Mesodermal cell (in vitro differentiated cells): ENCODE measurements at regions not wholly inside any gene's neighbourhood (a gene's known extent, or its start where the extent isn't known, plus 50 kb on each side); places are given as distances from the start of the nearest gene placed in this dataset.

Experiments used
- H3K27ac ChIP-seq: 2 replicates; pipeline ENCODE4 v1.7.0; 2013; ENCODE audit warnings: mild to moderate bottlenecking, low read depth, low read length, moderate library complexity; ENCODE audit not compliant: severe bottlenecking
- H3K36me3 ChIP-seq: 2 replicates; pipeline ENCODE4 v1.7.1; 2013; ENCODE audit warnings: mild to moderate bottlenecking, low read length, moderate library complexity; ENCODE audit not compliant: control insufficient read depth, insufficient read depth
- H3K4me1 ChIP-seq: one replicate; pipeline ENCODE4 v1.7.1; 2013; ENCODE audit warnings: mild to moderate bottlenecking, low read length; ENCODE audit not compliant: insufficient read depth, control insufficient read depth, poor library complexity, severe bottlenecking
- H3K4me3 ChIP-seq: 2 replicates; pipeline ENCODE4 v1.7.0; 2013; ENCODE audit warnings: low read length, control low read depth, mild to moderate bottlenecking; ENCODE audit not compliant: insufficient read depth, poor library complexity, severe bottlenecking; ENCODE audit errors: extremely low read depth
- H3K9me3 ChIP-seq: 2 replicates; pipeline ENCODE4 v1.7.1; 2013; ENCODE audit warnings: mild to moderate bottlenecking, low read length, moderate library complexity; ENCODE audit not compliant: control insufficient read depth
- WGBS, 2 experiments: methylation state at CpG; one replicate each; pipeline ENCODE4 v1.1.5; 2013; ENCODE audit warnings: missing lambda C conversion rate in 2 of 2; ENCODE audit not compliant: insufficient coverage in 2 of 2; 5-methylcytosine and 5-hydroxymethylcytosine counted together

GRCh38 chr12:59252731-59253130, 332.4 kb upstream of the LRIG3 start:
- H3K9me3 ChIP-seq = peaks cover 7% of the 10 kb centered on the region
- H3K4me1 ChIP-seq = no peaks in the 10 kb centered on the region
- no peaks in the 10 kb centered on the region for H3K36me3 ChIP-seq
- no peak overlapping the region for H3K27ac ChIP-seq
- no peak overlapping the region for H3K4me3 ChIP-seq

- Histone ChIP-seq H3K9me3 (peaks cover 7% of the 10 kb centered on the region), H3K4me1 (no peaks in the 10 kb centered on the region), H3K27ac (no peak overlapping the region), H3K4me3 (no peak overlapping the region), H3K36me3 (no peaks in the 10 kb centered on the region)
Observed at GRCh38 chr12:59250766-59251165, 330.5 kb upstream of the LRIG3 start.

- Histone ChIP-seq H3K4me3 (no peak overlapping the region), H3K27ac (no peak overlapping the region), H3K36me3 (no peaks in the 10 kb centered on the region), H3K4me1 (no peaks in the 10 kb centered on the region), H3K9me3 (no peaks in the 10 kb centered on the region)
- WGBS, 2 experiments = 100% methylated on average over 1 of the region's 2 CpGs; no CpG with 5 or more reads in 1 of the 2 experiments
Observed at GRCh38 chr12:59240048-59240447, 319.7 kb upstream of the LRIG3 start.

GRCh38 chr12:59234391-59234790, 314.1 kb upstream of the LRIG3 start:
- H3K36me3 ChIP-seq = no peaks in the 10 kb centered on the region
- H3K27ac ChIP-seq = no peak overlapping the region
- no peak overlapping the region for H3K4me3 ChIP-seq
- 79 to 82% methylated on average over 6 to 9 of the region's 10 CpGs for WGBS, 2 experiments
- H3K9me3 ChIP-seq = no peaks in the 10 kb centered on the region
- no peaks in the 10 kb centered on the region for H3K4me1 ChIP-seq

- Histone ChIP-seq H3K4me3 (no peak overlapping the region), H3K4me1 (no peaks in the 10 kb centered on the region), H3K27ac (no peak overlapping the region), H3K36me3 (no peaks in the 10 kb centered on the region), H3K9me3 (no peaks in the 10 kb centered on the region)
Observed at GRCh38 chr12:59230334-59230733, 310.0 kb upstream of the LRIG3 start.

- 100% methylated on average over 1 of the region's 1 CpG; no CpG with 5 or more reads in 1 of the 2 experiments for WGBS, 2 experiments
- Histone ChIP-seq H3K4me3 (no peak overlapping the region), H3K9me3 (no peaks in the 10 kb centered on the region), H3K27ac (no peak overlapping the region), H3K36me3 (no peaks in the 10 kb centered on the region), H3K4me1 (no peaks in the 10 kb centered on the region)
Observed at GRCh38 chr12:59219148-59219547, 298.8 kb upstream of the LRIG3 start.

- Histone ChIP-seq H3K4me3 (no peak overlapping the region), H3K27ac (no peak overlapping the region), H3K9me3 (no peaks in the 10 kb centered on the region), H3K4me1 (no peaks in the 10 kb centered on the region), H3K36me3 (no peaks in the 10 kb centered on the region)
- WGBS, 2 experiments = no CpG with 5 or more reads among the region's 1 CpG
Observed at GRCh38 chr12:59196989-59197388, 276.7 kb upstream of the LRIG3 start.

- Histone ChIP-seq H3K36me3 (no peaks in the 10 kb centered on the region), H3K27ac (no peak overlapping the region), H3K9me3 (no peaks in the 10 kb centered on the region), H3K4me1 (no peaks in the 10 kb centered on the region), H3K4me3 (no peak overlapping the region)
- WGBS, 2 experiments = 96% methylated on average over 2 of the region's 2 CpGs; no CpG with 5 or more reads in 1 of the 2 experiments
Observed at GRCh38 chr12:59194794-59195193, 274.5 kb upstream of the LRIG3 start.

- 83% methylated on average over 1 of the region's 1 CpG; no CpG with 5 or more reads in 1 of the 2 experiments for WGBS, 2 experiments
- H3K4me3 ChIP-seq = no peak overlapping the region
Observed at GRCh38 chr12:59193476-59194050, 273.3 kb upstream of the LRIG3 start.

GRCh38 chr12:59191372-59191771, 271.1 kb upstream of the LRIG3 start:
- no CpG with 5 or more reads among the region's 1 CpG for WGBS, 2 experiments
- H3K9me3 ChIP-seq = no peaks in the 10 kb centered on the region
- H3K4me1 ChIP-seq = no peaks in the 10 kb centered on the region

More at GRCh38 chr12:59193476-59194050, 273.3 kb upstream of the LRIG3 start:
- H3K4me1 ChIP-seq = no peaks in the 10 kb centered on the region
- H3K27ac ChIP-seq = no peak overlapping the region
- H3K36me3 ChIP-seq = no peaks in the 10 kb centered on the region
- H3K9me3 ChIP-seq = no peaks in the 10 kb centered on the region

GRCh38 chr12:59186451-59186850, 266.1 kb upstream of the LRIG3 start:
- 100% methylated on average over 1 of the region's 3 CpGs; no CpG with 5 or more reads in 1 of the 2 experiments for WGBS, 2 experiments
- Histone ChIP-seq H3K27ac (no peak overlapping the region), H3K9me3 (no peaks in the 10 kb centered on the region), H3K36me3 (no peaks in the 10 kb centered on the region), H3K4me1 (no peaks in the 10 kb centered on the region), H3K4me3 (no peak overlapping the region)

More at GRCh38 chr12:59191372-59191771, 271.1 kb upstream of the LRIG3 start:
- no peaks in the 10 kb centered on the region for H3K36me3 ChIP-seq
- no peak overlapping the region for H3K27ac ChIP-seq
- no peak overlapping the region for H3K4me3 ChIP-seq
